Neuronal stem cell (in vitro differentiated cells): ENCODE measurements at regions not wholly inside any gene's neighbourhood (a gene's known extent, or its start where the extent isn't known, plus 50 kb on each side); places are given as distances from the start of the nearest gene placed in this dataset.

Experiments used
- DNase-seq: peaks from one replicate; pipeline ENCODE4 v3.0.0-alpha.2; 2013; ENCODE audit warnings: low spot score
- H2AFZ ChIP-seq: one replicate; pipeline ENCODE4 v1.6.1; 2013; ENCODE audit warnings: mild to moderate bottlenecking, low read length, inconsistent platforms
- H2AK5ac ChIP-seq: 2 replicates; pipeline ENCODE4 v1.6.1; 2013; ENCODE audit warnings: low read depth, mild to moderate bottlenecking, inconsistent platforms, low read length, moderate library complexity, mixed read lengths
- H2BK120ac ChIP-seq: 2 replicates; pipeline ENCODE4 v1.6.1; 2013; ENCODE audit warnings: low read depth, mild to moderate bottlenecking, inconsistent platforms, low read length, moderate library complexity, mixed read lengths
- H2BK12ac ChIP-seq: one replicate; pipeline ENCODE4 v1.6.1; 2013; ENCODE audit warnings: low read length, inconsistent platforms
- H2BK15ac ChIP-seq: 2 replicates; pipeline ENCODE4 v1.6.1; 2013; ENCODE audit warnings: mild to moderate bottlenecking, low read length, inconsistent platforms, mixed read lengths
- H2BK5ac ChIP-seq: one replicate; pipeline ENCODE4 v1.6.1; 2013; ENCODE audit warnings: inconsistent platforms, mild to moderate bottlenecking, low read length, moderate library complexity
- H3K14ac ChIP-seq: one replicate; pipeline ENCODE4 v1.6.1; 2013; ENCODE audit warnings: low read length, inconsistent platforms
- H3K18ac ChIP-seq: 2 replicates; pipeline ENCODE4 v1.6.1; 2013; ENCODE audit warnings: low read length, inconsistent platforms
- H3K23ac ChIP-seq: 2 replicates; pipeline ENCODE4 v1.6.1; 2013; ENCODE audit warnings: low read depth, mild to moderate bottlenecking, mixed read lengths, low read length, inconsistent platforms; ENCODE audit not compliant: poor library complexity
- H3K27ac ChIP-seq: replicated peaks from 3 replicates; pipeline ENCODE4 v1.5.1; 2013; ENCODE audit warnings: low read length, inconsistent platforms
- H3K27me3 ChIP-seq, 3 experiments: 2 replicates each; pipeline ENCODE4 v1.6.1; 2013; ENCODE audit warnings: low read length in 3 of 3, mild to moderate bottlenecking in 2 of 3, inconsistent platforms in 1 of 3, low read depth in 1 of 3, mixed read lengths in 1 of 3, moderate library complexity in 1 of 3; ENCODE audit not compliant: control insufficient read depth in 3 of 3, insufficient read depth in 3 of 3
- H3K36me3 ChIP-seq, 2 donors: replicated peaks in 1 of 2; 2 replicates each; pipeline ENCODE4 v1.6.1; 2013; ENCODE audit warnings: low read length in 2 of 2; ENCODE audit not compliant: control insufficient read depth in 2 of 2, insufficient read depth in 2 of 2
- H3K4ac ChIP-seq: 2 replicates; pipeline ENCODE4 v1.6.1; 2013; ENCODE audit warnings: inconsistent platforms, mild to moderate bottlenecking, low read length, moderate library complexity
- H3K4me1 ChIP-seq, 2 donors: 1 replicate in 1 of 2; 2 replicates in 1 of 2; pipeline ENCODE4 v1.6.1; 2013; ENCODE audit warnings: low read length in 2 of 2, low read depth in 1 of 2; ENCODE audit not compliant: control insufficient read depth in 2 of 2, insufficient read depth in 1 of 2
- H3K4me2 ChIP-seq: one replicate; pipeline ENCODE4 v1.6.1; 2013; ENCODE audit warnings: mild to moderate bottlenecking, low read length, inconsistent platforms; ENCODE audit not compliant: insufficient read depth, poor library complexity, severe bottlenecking
- H3K4me3 ChIP-seq, 2 donors: 2 replicates each; pipeline ENCODE4 v1.5.1; 2013; ENCODE audit warnings: low read length in 2 of 2, mild to moderate bottlenecking in 2 of 2, inconsistent platforms in 1 of 2, moderate library complexity in 1 of 2
- H3K79me1 ChIP-seq: one replicate; pipeline ENCODE4 v1.6.1; 2013; ENCODE audit warnings: low read depth, mild to moderate bottlenecking, inconsistent platforms, low read length, moderate library complexity
- H3K9ac ChIP-seq: one replicate; pipeline ENCODE4 v1.6.1; 2013; ENCODE audit warnings: mild to moderate bottlenecking, low read depth, low read length, inconsistent platforms; ENCODE audit not compliant: poor library complexity
- H3K9me3 ChIP-seq, 2 donors: replicated peaks in 1 of 2; 2 replicates each; pipeline versions ENCODE3 to v1.6.1; 2013; ENCODE audit warnings: low read length in 2 of 2, mild to moderate bottlenecking in 2 of 2, inconsistent platforms in 1 of 2, low read depth in 1 of 2, mixed read lengths in 1 of 2, moderate library complexity in 1 of 2; ENCODE audit not compliant: control insufficient read depth in 2 of 2, insufficient read depth in 1 of 2
- H4K8ac ChIP-seq: one replicate; pipeline ENCODE4 v1.6.1; 2013; ENCODE audit warnings: low read depth, mild to moderate bottlenecking, inconsistent platforms, low read length, moderate library complexity
- H4K91ac ChIP-seq: one replicate; pipeline ENCODE4 v1.6.1; 2013; ENCODE audit warnings: low read length, low read depth, mild to moderate bottlenecking, inconsistent platforms; ENCODE audit not compliant: poor library complexity
- WGBS, 2 donors: extraction: QIAGEN DNeasy Blood & Tissue Kit; methylation state at CpG; one replicate each; pipeline ENCODE4 v1.1.7; 2013; ENCODE audit warnings: missing lambda C conversion rate in 2 of 2, mixed read lengths in 1 of 2; ENCODE audit not compliant: insufficient read length in 2 of 2, insufficient replicate concordance in 1 of 2; ENCODE audit errors: extremely low coverage in 2 of 2; 5-methylcytosine and 5-hydroxymethylcytosine counted together

- no peak overlapping the region for H3K9ac ChIP-seq
- H3K79me1 ChIP-seq, result no peaks in the 10 kb centered on the region
- H4K8ac ChIP-seq, result no peak overlapping the region
- no peak overlapping the region for H3K14ac ChIP-seq
- no peak overlapping the region for H3K4me3 ChIP-seq
- H2AK5ac ChIP-seq, result no peak overlapping the region
- peak overlapping the region; percentile 88 for H2AFZ ChIP-seq
- no CpG with 5 or more reads among the region's 11 CpGs for WGBS, 2 donors
- no peak overlapping the region for H3K27ac ChIP-seq
- no peak overlapping the region for H2BK5ac ChIP-seq
- no peak overlapping the region for H3K23ac ChIP-seq
- no peak overlapping the region for H2BK120ac ChIP-seq
- H3K36me3 ChIP-seq, result no peaks in the 10 kb centered on the region
- peaks cover 0 to 6% (median 0%) of the 10 kb centered on the region in 3 experiments for H3K27me3 ChIP-seq
- H2BK15ac ChIP-seq, result no peak overlapping the region
- peaks cover 10% of the 10 kb centered on the region in 2 donors for H3K4me1 ChIP-seq
- no peak for DNase-seq
- H3K18ac ChIP-seq, result no peak overlapping the region
- H3K9me3 ChIP-seq, result no peaks in the 10 kb centered on the region
- H3K4ac ChIP-seq, result no peak overlapping the region
- no peak overlapping the region for H4K91ac ChIP-seq
- H3K4me2 ChIP-seq, result no peak overlapping the region
- no peak overlapping the region for H2BK12ac ChIP-seq
Measured at GRCh38 chr6:1527073-1527457, 82.7 kb upstream of the FOXC1 start.

GRCh38 chr6:1535295-1535694 is 74.4 kb upstream of the FOXC1 start:
- no peak overlapping the region for H2AK5ac ChIP-seq
- DNase-seq, result no peak
- H3K23ac ChIP-seq, result no peak overlapping the region
- H3K9me3 ChIP-seq, result no peaks in the 10 kb centered on the region
- H3K9ac ChIP-seq, result no peak overlapping the region
- H3K36me3 ChIP-seq, result no peaks in the 10 kb centered on the region
- H2BK15ac ChIP-seq, result no peak overlapping the region
- peak overlapping the region; percentile 76 for H3K18ac ChIP-seq
- H2BK12ac ChIP-seq, result no peak overlapping the region
- H3K27me3 ChIP-seq, result peaks cover 0 to 2% (median 0%) of the 10 kb centered on the region in 3 experiments
- H3K4me1 ChIP-seq, result peaks cover 0 to 3% of the 10 kb centered on the region in 2 donors
- no peak overlapping the region for H3K14ac ChIP-seq
- H3K4ac ChIP-seq, result no peak overlapping the region
- H3K4me3 ChIP-seq, result no peak overlapping the region
- H3K27ac ChIP-seq, result no peak overlapping the region
- no peak overlapping the region for H3K4me2 ChIP-seq
- no peak overlapping the region for H4K8ac ChIP-seq
- no peak overlapping the region for H2BK5ac ChIP-seq
- WGBS, 2 donors, result no CpG with 5 or more reads among the region's 4 CpGs
- no peaks in the 10 kb centered on the region for H3K79me1 ChIP-seq
- H4K91ac ChIP-seq, result no peak overlapping the region
- no peak overlapping the region for H2BK120ac ChIP-seq
- H2AFZ ChIP-seq, result no peak overlapping the region

- H2AFZ ChIP-seq, result no peak overlapping the region
- no peak overlapping the region for H3K4me2 ChIP-seq
- no peak overlapping the region for H4K8ac ChIP-seq
- no peak overlapping the region for H2BK12ac ChIP-seq
- H4K91ac ChIP-seq, result no peak overlapping the region
- no peak for DNase-seq
- no peak overlapping the region for H2BK5ac ChIP-seq
- no peak overlapping the region for H2BK15ac ChIP-seq
- H3K9me3 ChIP-seq, result no peaks in the 10 kb centered on the region
- H3K27ac ChIP-seq, result no peak overlapping the region
- no peaks in the 10 kb centered on the region for H3K36me3 ChIP-seq
- H3K4me1 ChIP-seq, result peaks cover 0 to 3% of the 10 kb centered on the region in 2 donors
- no peak overlapping the region for H3K18ac ChIP-seq
- no CpG with 5 or more reads among the region's 21 CpGs for WGBS, 2 donors
- no peaks in the 10 kb centered on the region for H3K79me1 ChIP-seq
- H2BK120ac ChIP-seq, result no peak overlapping the region
- no peak overlapping the region for H2AK5ac ChIP-seq
- H3K4me3 ChIP-seq, result no peak overlapping the region
- peaks cover 0 to 2% (median 0%) of the 10 kb centered on the region in 3 experiments for H3K27me3 ChIP-seq
- H3K4ac ChIP-seq, result no peak overlapping the region
- no peak overlapping the region for H3K23ac ChIP-seq
- no peak overlapping the region for H3K9ac ChIP-seq
- no peak overlapping the region for H3K14ac ChIP-seq
Measured at GRCh38 chr6:1536526-1537429, 72.9 kb upstream of the FOXC1 start.

GRCh38 chr6:1538369-1538768 is 71.3 kb upstream of the FOXC1 start:
- H3K18ac ChIP-seq, result peak overlapping the region; percentile 16
- no peak overlapping the region for H3K4ac ChIP-seq
- H2BK120ac ChIP-seq, result no peak overlapping the region
- H3K4me1 ChIP-seq, result peaks cover 0 to 3% of the 10 kb centered on the region in 2 donors
- H2BK5ac ChIP-seq, result no peak overlapping the region
- H2BK12ac ChIP-seq, result no peak overlapping the region
- H3K79me1 ChIP-seq, result no peaks in the 10 kb centered on the region
- H3K27ac ChIP-seq, result no peak overlapping the region
- no peak overlapping the region for H3K14ac ChIP-seq
- H3K4me3 ChIP-seq, result no peak overlapping the region
- H3K36me3 ChIP-seq, result no peaks in the 10 kb centered on the region
- H3K27me3 ChIP-seq, result peaks cover 0 to 2% (median 0%) of the 10 kb centered on the region in 3 experiments
- WGBS, 2 donors, result no CpG with 5 or more reads among the region's 5 CpGs
- H2BK15ac ChIP-seq, result no peak overlapping the region
- H3K9me3 ChIP-seq, result peaks cover 0 to 2% of the 10 kb centered on the region in 2 donors
- H3K9ac ChIP-seq, result no peak overlapping the region
- no peak overlapping the region for H2AFZ ChIP-seq
- no peak for DNase-seq
- H2AK5ac ChIP-seq, result no peak overlapping the region
- H3K23ac ChIP-seq, result no peak overlapping the region
- no peak overlapping the region for H4K91ac ChIP-seq
- H4K8ac ChIP-seq, result no peak overlapping the region
- H3K4me2 ChIP-seq, result no peak overlapping the region
